H1 (cell line): ENCODE measurements at regions not wholly inside any gene's neighbourhood (a gene's known extent, or its start where the extent isn't known, plus 50 kb on each side); places are given as distances from the start of the nearest gene placed in this dataset.

ENCODE experiments used
- CHD7 ChIP-seq: fragments of 300-600 bp; sonication (generic); IDR thresholded peaks from 2 replicates; pipeline ENCODE4 v1.7.1; 2012; ENCODE audit warnings: low read length, moderate library complexity, mild to moderate bottlenecking, inconsistent platforms; ENCODE audit not compliant: insufficient replicate concordance
- KDM4A ChIP-seq: IDR thresholded peaks from one replicate; pipeline ENCODE4 v1.7.1; 2012; ENCODE audit warnings: low read depth, mild to moderate bottlenecking, moderate library complexity, low read length, inconsistent platforms; ENCODE audit not compliant: severe bottlenecking
- RBBP5 ChIP-seq: IDR thresholded peaks from 2 replicates; pipeline ENCODE4 v1.7.1; 2012; ENCODE audit warnings: low read depth, mild to moderate bottlenecking, inconsistent platforms, low read length, moderate library complexity, borderline replicate concordance

- TF ChIP-seq CHD7 (peak; percentile 89), RBBP5 (no peak), KDM4A (no peak)
- TF ChIP-seq, all 59 proteins: peak for 1
These were observed 473.0 kb downstream of the TUSC1 start (continued) for GRCh38 chr9:25205285-25205684.
